Gastroesophageal sphincter (tissue), 4 donors: ENCODE measurements at regions not wholly inside any gene's neighbourhood (a gene's known extent, or its start where the extent isn't known, plus 50 kb on each side); places are given as distances from the start of the nearest gene placed in this dataset.

Experiments used
- ATAC-seq: fragments of 150-250 bp; one replicate; pipeline ENCODE4 v1.9.1; 2016; ENCODE audit warnings: mild to moderate bottlenecking, moderate library complexity
- H3K27ac ChIP-seq, 4 donors: fragments of 200-600 bp; sonication (generic) in 3 of 4; 1 replicate in 3 of 4; 2 replicates in 1 of 4; pipeline ENCODE4 v1.5.1; 2016 to 2019
- H3K27me3 ChIP-seq: fragments of 200-600 bp; sonication (generic); one replicate; pipeline ENCODE4 v1.5.1; 2019
- H3K36me3 ChIP-seq, 2 donors: fragments of 200-600 bp; sonication (generic); one replicate each; pipeline ENCODE4 v1.5.1; 2019; ENCODE audit warnings: control low read depth in 1 of 2
- H3K4me1 ChIP-seq, 3 donors: fragments of 200-600 bp; sonication (generic); 1 replicate in 2 of 3; 2 replicates in 1 of 3; pipeline ENCODE4 v1.5.1; 2016 to 2019; ENCODE audit warnings: control low read depth in 2 of 3
- H3K4me3 ChIP-seq, 2 donors: fragments of 200-600 bp; sonication (generic); one replicate each; pipeline ENCODE4 v1.5.1; 2019; ENCODE audit warnings: mild to moderate bottlenecking in 1 of 2, moderate library complexity in 1 of 2
- H3K9me3 ChIP-seq, 3 donors: fragments of 200-600 bp; sonication (generic); one replicate each; pipeline ENCODE4 v1.5.1; 2017 to 2019; ENCODE audit warnings: control low read depth in 2 of 3
- CTCF ChIP-seq, 4 experiments: fragments of 200-600 bp in 2 of 4; fragments of 450-650 bp in 2 of 4; sonication (generic) in 1 of 4; IDR thresholded peaks; one replicate each; pipeline ENCODE4 v1.5.1; 2017 to 2019; ENCODE audit warnings: antibody characterized with exemption in 4 of 4, mild to moderate bottlenecking in 2 of 4, moderate library complexity in 2 of 4
- EP300 ChIP-seq: sonication (generic); formaldehyde crosslinking; IDR thresholded peaks from one replicate; pipeline ENCODE4 v1.6.1; 2017; ENCODE audit warnings: antibody characterized with exemption, mild to moderate bottlenecking
- POLR2A ChIP-seq, 2 donors: fragments of 450-650 bp; IDR thresholded peaks; one replicate each; pipeline ENCODE4 v1.6.1; 2017; ENCODE audit warnings: antibody characterized with exemption in 2 of 2, mild to moderate bottlenecking in 2 of 2, moderate library complexity in 1 of 2
- POLR2AphosphoS5 ChIP-seq: sonication (generic); formaldehyde crosslinking; IDR thresholded peaks from one replicate; pipeline ENCODE4 v1.6.1; 2017; ENCODE audit warnings: antibody characterized with exemption
- WGBS, 2 donors: methylation state at CpG; one replicate each; pipeline ENCODE4 v1.1.5; 2018; ENCODE audit warnings: low coverage in 1 of 2; 5-methylcytosine and 5-hydroxymethylcytosine counted together

GRCh38 chr14:87153901-87154300 lies 839.1 kb downstream of the GALC start:
- Histone ChIP-seq H3K4me1 (no peaks in the 10 kb centered on the region), H3K27ac (no peak overlapping the region), H3K27me3 (no peaks in the 10 kb centered on the region), H3K4me3 (no peak overlapping the region), H3K36me3 (no peaks in the 10 kb centered on the region), H3K9me3 (no peaks in the 10 kb centered on the region)
- WGBS, 2 donors = 17 to 19% methylated on average over 4 of the region's 4 CpGs
- no peak for ATAC-seq
- TF ChIP-seq POLR2A (IDR thresholded peaks at IDR 0.05) (no peak), EP300 (no peak), POLR2AphosphoS5 (no peak), CTCF (IDR thresholded peaks at IDR 0.05) (no peak)

- 43 to 49% methylated on average over 2 of the region's 2 CpGs for WGBS, 2 donors
- Histone ChIP-seq H3K27me3 (no peaks in the 10 kb centered on the region), H3K27ac (no peak overlapping the region), H3K4me3 (no peak overlapping the region), H3K9me3 (no peaks in the 10 kb centered on the region), H3K36me3 (no peaks in the 10 kb centered on the region), H3K4me1 (no peaks in the 10 kb centered on the region)
- TF ChIP-seq POLR2AphosphoS5 (no peak), EP300 (no peak), POLR2A (IDR thresholded peaks at IDR 0.05) (no peak), CTCF (IDR thresholded peaks at IDR 0.05) (no peak)
- no peak for ATAC-seq
Measured at GRCh38 chr14:87153391-87153790, 839.6 kb downstream of the GALC start.

GRCh38 chr14:87152693-87153092 lies 840.3 kb downstream of the GALC start:
- Histone ChIP-seq H3K27me3 (no peaks in the 10 kb centered on the region), H3K4me3 (no peak overlapping the region), H3K9me3 (no peaks in the 10 kb centered on the region), H3K27ac (no peak overlapping the region), H3K36me3 (no peaks in the 10 kb centered on the region), H3K4me1 (no peaks in the 10 kb centered on the region)
- 42 to 75% methylated on average over 5 of the region's 5 CpGs for WGBS, 2 donors
- ATAC-seq = no peak
- no peak for TF ChIP-seq CTCF (IDR thresholded peaks at IDR 0.05)
- no peak for TF ChIP-seq POLR2AphosphoS5
- no peak for TF ChIP-seq POLR2A (IDR thresholded peaks at IDR 0.05)
- TF ChIP-seq EP300 = no peak

GRCh38 chr14:87149583-87150354 lies 843.2 kb downstream of the GALC start:
- no peaks in the 10 kb centered on the region for H3K27me3 ChIP-seq
- H3K36me3 ChIP-seq = no peaks in the 10 kb centered on the region
- H3K4me3 ChIP-seq = no peak overlapping the region
- no peak overlapping the region for H3K27ac ChIP-seq
- ATAC-seq = no peak
- H3K9me3 ChIP-seq = no peaks in the 10 kb centered on the region
- no peaks in the 10 kb centered on the region for H3K4me1 ChIP-seq
- no peak for TF ChIP-seq CTCF (IDR thresholded peaks at IDR 0.05)
- no peak for TF ChIP-seq POLR2AphosphoS5
- TF ChIP-seq EP300 = no peak
- TF ChIP-seq POLR2A (IDR thresholded peaks at IDR 0.05) = no peak
- 46 to 57% methylated on average over 6 of the region's 6 CpGs for WGBS, 2 donors

- 43 to 76% methylated on average over 3 of the region's 3 CpGs for WGBS, 2 donors
- Histone ChIP-seq H3K36me3 (no peaks in the 10 kb centered on the region), H3K27me3 (no peaks in the 10 kb centered on the region), H3K9me3 (no peaks in the 10 kb centered on the region), H3K27ac (no peak overlapping the region), H3K4me3 (no peak overlapping the region), H3K4me1 (no peaks in the 10 kb centered on the region)
- ATAC-seq = no peak
- TF ChIP-seq EP300 = no peak
- TF ChIP-seq POLR2A (IDR thresholded peaks at IDR 0.05) = no peak
- TF ChIP-seq CTCF (IDR thresholded peaks at IDR 0.05) = no peak
- TF ChIP-seq POLR2AphosphoS5 = no peak
Measured at GRCh38 chr14:87148655-87149054, 844.3 kb downstream of the GALC start.
